AG09309 (cell line): ENCODE measurements at regions not wholly inside any gene's neighbourhood (a gene's known extent, or its start where the extent isn't known, plus 50 kb on each side); places are given as distances from the start of the nearest gene placed in this dataset.
A peak's percentile ranks its signal among the peaks of the same experiment; 100 is the strongest.

Experiments
- DNase-seq: peaks from one replicate; pipeline ENCODE4 v3.0.0-alpha.2; 2010; ENCODE audit warnings: low read depth
- H3K4me3 ChIP-seq: 2 replicates; pipeline ENCODE4 v1.5.1; 2011; ENCODE audit warnings: mild to moderate bottlenecking, low read depth, low read length, moderate library complexity; ENCODE audit not compliant: control insufficient read depth
- TF ChIP-seq, protein P1 (sequence below): IDR thresholded peaks from 2 replicates; pipeline ENCODE4 v1.5.1; 2011; ENCODE audit warnings: mild to moderate bottlenecking, low read depth, low read length, inconsistent platforms; ENCODE audit not compliant: insufficient read depth, control insufficient read depth; ENCODE audit errors: missing control alignments

DNA sequence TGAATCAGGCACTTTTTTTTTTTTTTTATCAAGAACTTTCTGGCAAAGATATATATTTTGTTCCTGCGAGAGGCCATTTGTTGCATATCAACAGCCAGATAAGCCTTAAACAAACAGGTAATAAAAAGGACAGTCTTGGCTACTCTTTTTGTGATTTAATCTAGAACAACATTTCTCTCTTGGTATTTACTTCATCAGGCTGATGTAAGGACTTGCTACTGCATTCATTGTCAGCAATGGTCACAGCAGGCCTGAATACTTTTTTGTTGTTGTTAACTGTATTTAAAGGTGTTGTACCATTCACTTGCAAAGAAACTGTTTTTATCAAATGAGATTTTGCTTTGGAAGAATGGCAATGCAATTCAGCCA, 683.8 kb downstream of the IRS1 start:
- DNase-seq = no peak
- no peak overlapping the region for H3K4me3 ChIP-seq
- TF ChIP-seq, protein P1, sequence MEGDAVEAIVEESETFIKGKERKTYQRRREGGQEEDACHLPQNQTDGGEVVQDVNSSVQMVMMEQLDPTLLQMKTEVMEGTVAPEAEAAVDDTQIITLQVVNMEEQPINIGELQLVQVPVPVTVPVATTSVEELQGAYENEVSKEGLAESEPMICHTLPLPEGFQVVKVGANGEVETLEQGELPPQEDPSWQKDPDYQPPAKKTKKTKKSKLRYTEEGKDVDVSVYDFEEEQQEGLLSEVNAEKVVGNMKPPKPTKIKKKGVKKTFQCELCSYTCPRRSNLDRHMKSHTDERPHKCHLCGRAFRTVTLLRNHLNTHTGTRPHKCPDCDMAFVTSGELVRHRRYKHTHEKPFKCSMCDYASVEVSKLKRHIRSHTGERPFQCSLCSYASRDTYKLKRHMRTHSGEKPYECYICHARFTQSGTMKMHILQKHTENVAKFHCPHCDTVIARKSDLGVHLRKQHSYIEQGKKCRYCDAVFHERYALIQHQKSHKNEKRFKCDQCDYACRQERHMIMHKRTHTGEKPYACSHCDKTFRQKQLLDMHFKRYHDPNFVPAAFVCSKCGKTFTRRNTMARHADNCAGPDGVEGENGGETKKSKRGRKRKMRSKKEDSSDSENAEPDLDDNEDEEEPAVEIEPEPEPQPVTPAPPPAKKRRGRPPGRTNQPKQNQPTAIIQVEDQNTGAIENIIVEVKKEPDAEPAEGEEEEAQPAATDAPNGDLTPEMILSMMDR = no peak

DNA sequence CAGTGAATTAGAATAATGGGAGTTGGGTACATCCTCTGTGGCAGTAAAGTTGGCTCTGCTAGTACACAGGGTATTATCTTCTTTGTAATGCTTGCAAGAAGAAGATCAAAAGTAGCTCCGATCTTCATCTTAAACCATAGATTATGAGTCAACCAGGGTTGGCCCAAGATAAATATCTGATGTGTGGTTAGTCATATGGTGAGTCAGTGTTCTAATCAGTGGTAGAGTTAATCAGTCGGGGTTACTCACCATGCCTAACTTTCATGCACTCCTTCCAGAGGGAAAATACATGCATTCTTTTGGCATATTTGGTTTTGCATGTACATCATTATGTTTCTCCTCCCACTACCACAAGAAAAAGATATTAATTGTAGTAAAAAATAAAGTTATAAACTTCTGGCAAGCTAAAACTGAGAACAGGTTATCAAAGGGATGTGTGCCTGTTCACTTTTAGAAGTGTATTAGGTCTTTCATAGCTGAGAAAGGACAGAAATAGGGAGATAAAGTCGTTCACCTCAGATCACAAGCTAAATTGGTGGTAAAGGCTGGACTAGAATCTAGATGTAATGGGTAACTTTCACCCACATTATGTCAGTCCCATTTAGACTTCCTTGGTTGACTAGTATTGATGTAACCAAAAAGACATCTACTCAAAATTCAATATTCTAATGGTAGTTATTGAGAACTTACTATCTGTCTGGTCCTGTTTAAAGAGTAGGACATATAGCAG, 684.4 kb downstream of the IRS1 start:
- TF ChIP-seq, protein P1 = no peak
- peak; percentile 89 for DNase-seq
- H3K4me3 ChIP-seq = no peak overlapping the region

DNA sequence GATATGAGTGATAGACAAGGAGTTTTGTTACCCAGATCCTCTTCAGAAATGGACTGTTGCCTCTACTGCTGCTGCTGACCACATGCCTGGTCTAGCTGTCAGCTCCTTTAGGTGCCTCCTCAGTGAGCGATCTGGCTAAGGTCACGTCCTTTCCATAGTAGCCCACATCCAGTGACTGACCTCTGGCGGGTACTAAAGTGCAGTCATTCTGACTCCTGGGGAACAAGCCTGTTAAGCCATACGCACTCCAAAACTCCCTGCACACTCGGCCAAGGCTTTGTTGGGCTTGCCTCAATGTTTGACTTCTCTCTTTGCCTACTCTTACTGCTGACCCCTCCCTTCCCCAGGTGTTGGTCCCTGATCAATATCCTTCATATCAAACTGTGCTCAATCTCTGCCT, 685.2 kb downstream of the IRS1 start:
- TF ChIP-seq, protein P1 = no peak
- no peak overlapping the region for H3K4me3 ChIP-seq
- DNase-seq = no peak

DNA sequence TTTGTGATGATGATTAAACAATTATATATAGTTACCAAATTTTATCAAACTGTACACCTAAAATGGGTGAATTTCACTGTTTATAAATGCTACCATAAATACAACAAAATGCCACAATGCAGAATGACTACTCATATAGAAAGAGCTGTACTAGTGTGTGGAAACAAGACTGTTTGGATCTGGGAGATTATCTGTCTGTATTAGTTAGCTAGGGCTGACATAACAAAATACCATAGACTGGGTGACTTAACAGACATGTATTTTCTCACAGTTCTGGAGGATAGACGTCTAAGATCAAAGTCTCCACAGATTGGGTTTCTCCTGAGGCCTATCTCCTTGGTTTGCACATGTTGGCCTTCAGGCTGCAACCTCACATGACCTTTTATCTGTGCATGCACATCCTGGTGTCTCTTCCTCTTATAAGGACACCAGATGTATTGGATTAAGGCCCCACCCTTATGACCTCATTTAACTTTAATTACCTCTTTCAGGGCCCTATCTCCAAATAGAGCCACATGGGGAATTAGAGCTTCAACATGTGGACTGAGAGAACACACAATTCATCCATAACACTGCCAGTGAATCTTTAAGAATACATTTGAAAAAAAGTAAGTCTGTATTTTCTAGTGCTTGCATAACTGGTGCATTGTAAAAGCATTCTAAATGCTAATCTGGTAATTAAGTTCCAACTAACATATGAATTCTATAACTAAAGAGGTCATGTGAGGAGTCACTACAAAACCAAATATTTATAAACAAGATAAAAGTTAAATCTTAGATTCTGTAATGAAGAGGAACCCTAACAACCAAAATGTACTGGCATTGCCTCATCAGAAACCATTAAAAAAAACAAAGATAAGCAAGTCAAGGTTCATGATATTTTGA, 699.6 kb downstream of the NYAP2 start:
- no peak for DNase-seq
- H3K4me3 ChIP-seq = no peak overlapping the region
- TF ChIP-seq, protein P1 = no peak

DNA sequence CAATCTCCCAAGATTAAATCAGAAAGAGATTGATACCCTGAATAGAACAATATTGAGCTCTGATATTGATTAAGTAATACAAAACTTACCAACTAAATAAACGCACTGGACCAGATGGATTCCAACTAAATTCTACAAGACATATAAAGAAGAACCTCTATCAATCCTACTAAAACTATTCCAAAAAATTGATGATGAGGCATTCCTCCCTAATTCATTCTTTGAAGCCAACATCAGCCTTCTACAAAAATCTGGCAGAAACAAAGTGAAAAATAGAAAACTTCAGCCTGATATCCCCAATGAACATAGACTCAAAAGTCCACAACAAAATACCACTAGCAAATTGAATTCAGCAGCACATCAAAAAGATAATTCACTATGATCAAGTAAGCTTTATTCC, 695.5 kb downstream of the NYAP2 start:
- DNase-seq = no peak
- TF ChIP-seq, protein P1 = no peak
- H3K4me3 ChIP-seq = no peak overlapping the region

DNA sequence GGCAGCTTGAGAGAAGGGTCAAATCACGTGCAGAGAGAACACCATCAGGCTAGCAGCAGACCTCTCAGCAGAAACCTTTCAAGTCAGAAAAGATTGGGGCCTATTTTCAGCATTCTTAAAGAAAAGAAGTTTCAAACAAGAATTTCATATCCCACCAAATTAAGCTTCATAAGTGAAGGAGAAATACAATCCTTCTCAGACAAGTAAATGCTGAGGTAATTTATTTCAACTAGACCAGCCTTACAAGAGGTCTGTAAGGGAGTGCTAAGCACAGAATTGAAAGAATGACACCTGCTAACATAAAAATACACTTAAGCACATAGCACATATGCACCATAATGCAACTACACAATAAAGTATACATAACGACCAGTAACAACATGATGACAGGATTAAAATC, 693.9 kb downstream of the NYAP2 start:
- DNase-seq = no peak
- TF ChIP-seq, protein P1 = no peak
- H3K4me3 ChIP-seq = no peak overlapping the region
